ENCODE measurements at regions not wholly inside any gene's neighbourhood (a gene's known extent, or its start where the extent isn't known, plus 50 kb on each side); places are given as distances from the start of the nearest gene placed in this dataset.

- BruUV-seq (replicated peaks) = no TSS peak
- H3K36me3 Mint-ChIP-seq (ENCODE audit: insufficient read depth, unreplicated experiment) = no peaks in the 10 kb centered on the region
- CTCF ChIA-PET = no interaction called here
- intact Hi-C loops (cut with micrococcal nuclease; ENCODE audit: unreplicated experiment) = no loop called here
- no peak overlapping the region for H3K4me3 Mint-ChIP-seq (ENCODE audit: low read depth, unreplicated experiment)
- DNase-seq = no peak
- no peak for TF ChIP-seq CTCF (IDR thresholded peaks at IDR 0.05; ENCODE audit: unreplicated experiment)
- H3K27me3 Mint-ChIP-seq (ENCODE audit: unreplicated experiment) = no peaks in the 10 kb centered on the region
- no peaks in the 10 kb centered on the region for H3K9me3 Mint-ChIP-seq (ENCODE audit: low read depth, unreplicated experiment)
- no peaks in the 10 kb centered on the region for H3K4me1 Mint-ChIP-seq (ENCODE audit: low read depth, unreplicated experiment)
- no peak overlapping the region for H3K27ac Mint-ChIP-seq (ENCODE audit: unreplicated experiment)
Observed at GRCh38 chr21:23223882-23224281, 2225.7 kb downstream of the NCAM2 start.

- intact Hi-C loops (cut with micrococcal nuclease; ENCODE audit: unreplicated experiment) = no loop called here
- no peaks in the 10 kb centered on the region for H3K27me3 Mint-ChIP-seq (ENCODE audit: unreplicated experiment)
- no peak overlapping the region for H3K4me3 Mint-ChIP-seq (ENCODE audit: low read depth, unreplicated experiment)
- no peak for DNase-seq
- no peaks in the 10 kb centered on the region for H3K4me1 Mint-ChIP-seq (ENCODE audit: low read depth, unreplicated experiment)
- H3K9me3 Mint-ChIP-seq (ENCODE audit: low read depth, unreplicated experiment) = peaks cover 3% of the 10 kb centered on the region
- no peak overlapping the region for H3K27ac Mint-ChIP-seq (ENCODE audit: unreplicated experiment)
- no peak for TF ChIP-seq CTCF (IDR thresholded peaks at IDR 0.05; ENCODE audit: unreplicated experiment)
- CTCF ChIA-PET = no interaction called here
- BruUV-seq (replicated peaks) = no TSS peak
- no peaks in the 10 kb centered on the region for H3K36me3 Mint-ChIP-seq (ENCODE audit: insufficient read depth, unreplicated experiment)
Observed at GRCh38 chr21:23218667-23219066, 2220.5 kb downstream of the NCAM2 start.

- Mint-ChIP-seq H3K4me3 (ENCODE audit: low read depth, unreplicated experiment) (no peak overlapping the region), H3K36me3 (ENCODE audit: insufficient read depth, unreplicated experiment) (no peaks in the 10 kb centered on the region), H3K4me1 (ENCODE audit: low read depth, unreplicated experiment) (no peaks in the 10 kb centered on the region), H3K27me3 (ENCODE audit: unreplicated experiment) (no peaks in the 10 kb centered on the region), H3K27ac (ENCODE audit: unreplicated experiment) (no peak overlapping the region), H3K9me3 (ENCODE audit: low read depth, unreplicated experiment) (peaks cover 6% of the 10 kb centered on the region)
- intact Hi-C loops (cut with micrococcal nuclease; ENCODE audit: unreplicated experiment) = no loop called here
- DNase-seq = no peak
- TF ChIP-seq CTCF (IDR thresholded peaks at IDR 0.05; ENCODE audit: unreplicated experiment) = no peak
- no TSS peak for BruUV-seq (replicated peaks)
- CTCF ChIA-PET = no interaction called here
Observed at GRCh38 chr21:23217597-23217996, 2219.4 kb downstream of the NCAM2 start.

- H3K4me3 Mint-ChIP-seq (ENCODE audit: low read depth, unreplicated experiment) = no peak overlapping the region
- intact Hi-C loops (cut with micrococcal nuclease; ENCODE audit: unreplicated experiment) = no loop called here
- H3K4me1 Mint-ChIP-seq (ENCODE audit: low read depth, unreplicated experiment) = no peaks in the 10 kb centered on the region
- no TSS peak for BruUV-seq (replicated peaks)
- DNase-seq = no peak
- H3K9me3 Mint-ChIP-seq (ENCODE audit: low read depth, unreplicated experiment) = peaks cover 6% of the 10 kb centered on the region
- no peaks in the 10 kb centered on the region for H3K36me3 Mint-ChIP-seq (ENCODE audit: insufficient read depth, unreplicated experiment)
- H3K27ac Mint-ChIP-seq (ENCODE audit: unreplicated experiment) = no peak overlapping the region
- TF ChIP-seq CTCF (IDR thresholded peaks at IDR 0.05; ENCODE audit: unreplicated experiment) = no peak
- H3K27me3 Mint-ChIP-seq (ENCODE audit: unreplicated experiment) = no peaks in the 10 kb centered on the region
- CTCF ChIA-PET = no interaction called here
Observed at GRCh38 chr21:23215261-23215660, 2217.1 kb downstream of the NCAM2 start.

All from Calu3 (cell line).